Activated CD4-positive, CD25-positive, alpha-beta regulatory T cell treated with anti-CD3 and anti-CD28 coated beads, Interleukin-2, amount 50 U/mL, for 24 hours (primary cell): ENCODE measurements at regions not wholly inside any gene's neighbourhood (a gene's known extent, or its start where the extent isn't known, plus 50 kb on each side); places are given as distances from the start of the nearest gene placed in this dataset.
A peak's percentile ranks its signal among the peaks of the same experiment; 100 is the strongest.

Source experiments
- ATAC-seq, 2 donors: fragments of 150-1000 bp; cut with Tn5 transposase; one replicate each; pipeline ENCODE4 v1.10.0; 2021; ENCODE audit warnings: mild to moderate bottlenecking in 1 of 2, moderate library complexity in 1 of 2

- no peak for ATAC-seq
These were observed 55.6 kb downstream of the MRPL32 start for GRCh38 chr7:42987648-42988214.

- no peak for ATAC-seq
These were observed 58.8 kb downstream of the MRPL32 start for GRCh38 chr7:42991024-42991423.

- no peak for ATAC-seq
These were observed 59.9 kb downstream of the MRPL32 start for GRCh38 chr7:42991913-42992591.

- no peak for ATAC-seq
These were observed 60.9 kb downstream of the MRPL32 start for GRCh38 chr7:42993038-42993437.

GRCh38 chr7:42994096-42994495 is 61.9 kb downstream of the MRPL32 start:
- ATAC-seq = no peak

- no peak for ATAC-seq
These were observed 65.4 kb downstream of the MRPL32 start for GRCh38 chr7:42997611-42998010.

- ATAC-seq = peak; percentile 82 to 89
These were observed 71.9 kb downstream of the MRPL32 start for GRCh38 chr7:43004082-43004481.

GRCh38 chr7:43006008-43006407 is 73.8 kb downstream of the MRPL32 start:
- ATAC-seq = no peak

- ATAC-seq = no peak
These were observed 77.9 kb downstream of the MRPL32 start for GRCh38 chr7:43010061-43010460.

GRCh38 chr7:43011879-43012278 is 79.7 kb downstream of the MRPL32 start:
- ATAC-seq = no peak

- no peak for ATAC-seq
These were observed 82.2 kb downstream of the MRPL32 start for GRCh38 chr7:43014406-43014805.

GRCh38 chr7:43015301-43015700 is 83.1 kb downstream of the MRPL32 start:
- ATAC-seq = no peak

GRCh38 chr7:43018446-43018845 is 86.3 kb downstream of the MRPL32 start:
- no peak for ATAC-seq

GRCh38 chr7:43021431-43021830 is 89.3 kb downstream of the MRPL32 start:
- no peak for ATAC-seq

- ATAC-seq = no peak
These were observed 89.8 kb downstream of the MRPL32 start for GRCh38 chr7:43022008-43022407.

- ATAC-seq = no peak
These were observed 79.1 kb upstream of the HECW1 start for GRCh38 chr7:43033369-43033768.

- no peak for ATAC-seq
These were observed 77.9 kb upstream of the HECW1 start for GRCh38 chr7:43034535-43035002.

- ATAC-seq = no peak
These were observed 74.9 kb upstream of the HECW1 start for GRCh38 chr7:43037531-43037930.

GRCh38 chr7:43038254-43038653 is 74.2 kb upstream of the HECW1 start:
- ATAC-seq = no peak

- ATAC-seq = no peak
These were observed 73.1 kb upstream of the HECW1 start for GRCh38 chr7:43039346-43039745.

- ATAC-seq = no peak
These were observed 72.0 kb upstream of the HECW1 start for GRCh38 chr7:43040461-43040860.

GRCh38 chr7:43041105-43041504 is 71.3 kb upstream of the HECW1 start:
- no peak for ATAC-seq

- no peak for ATAC-seq
These were observed 70.7 kb upstream of the HECW1 start for GRCh38 chr7:43041724-43042123.

GRCh38 chr7:43042302-43042701 is 70.1 kb upstream of the HECW1 start:
- ATAC-seq = no peak

GRCh38 chr7:43044511-43044910 is 67.9 kb upstream of the HECW1 start:
- no peak for ATAC-seq
